Fibroblast of skin of back (primary cell): ENCODE measurements at regions not wholly inside any gene's neighbourhood (a gene's known extent, or its start where the extent isn't known, plus 50 kb on each side); places are given as distances from the start of the nearest gene placed in this dataset.
A peak's percentile ranks its signal among the peaks of the same experiment; 100 is the strongest.

Experiments
- DNase-seq: peaks from one replicate; pipeline ENCODE4 v3.0.0-alpha.2; 2013

DNA sequence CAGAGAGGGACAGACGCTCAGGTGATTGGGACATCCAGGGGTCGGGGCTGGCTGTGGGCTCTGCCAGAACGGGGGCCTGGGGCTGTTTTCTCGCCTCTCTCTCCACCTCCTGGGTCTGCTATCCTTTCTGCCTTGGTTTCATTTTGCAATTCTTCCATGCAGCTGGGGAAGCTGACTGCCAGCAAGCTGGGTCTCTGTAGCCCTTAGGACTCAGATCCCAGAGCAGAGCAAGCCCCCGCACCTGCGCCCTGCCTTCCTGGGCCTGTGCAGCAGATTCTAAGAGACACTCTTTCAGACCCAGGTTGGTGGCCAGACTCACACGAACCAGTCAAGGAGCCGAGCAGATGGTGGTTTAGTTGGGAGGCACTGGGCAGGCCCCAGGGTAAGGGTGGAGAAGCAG, 59.1 kb upstream of the GRPEL1 start:
- no peak for DNase-seq

DNA sequence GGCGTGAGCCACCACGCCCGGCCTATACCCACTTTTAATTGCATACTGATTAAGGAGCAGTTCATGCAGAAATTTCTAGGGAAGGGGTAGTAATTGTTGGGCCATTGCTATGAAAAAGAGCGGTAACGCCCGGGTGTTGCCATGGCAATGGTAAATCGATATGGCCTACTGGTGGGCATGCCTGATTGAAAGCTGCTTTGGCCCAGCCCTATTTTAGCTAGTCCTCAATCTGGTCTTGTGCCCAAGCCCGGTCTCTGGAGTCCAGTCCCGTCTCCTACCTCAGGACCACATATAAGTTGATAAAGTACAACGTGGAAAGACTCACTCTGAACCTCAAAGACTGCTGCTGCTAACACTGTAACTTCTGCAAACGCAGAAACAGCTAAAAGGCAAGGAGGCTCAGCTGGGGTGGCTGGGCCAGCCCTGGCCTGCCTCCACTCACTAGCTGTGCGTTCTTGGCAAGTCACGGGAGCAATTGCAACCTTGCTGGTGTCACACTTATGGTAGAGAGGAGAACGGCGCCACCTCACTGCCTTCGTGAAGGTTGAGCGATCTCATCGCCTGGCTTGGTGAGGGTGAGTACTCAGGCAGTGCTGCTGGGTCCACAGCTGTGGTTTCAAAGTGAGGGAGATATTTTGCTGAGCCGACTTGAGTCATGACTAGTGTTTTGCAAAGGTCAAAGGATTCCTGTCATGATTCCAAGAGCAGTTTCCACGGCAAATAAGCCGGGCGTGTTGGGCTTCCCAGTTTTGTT, 57.0 kb upstream of the GRPEL1 start:
- DNase-seq, result peak; percentile 82

DNA sequence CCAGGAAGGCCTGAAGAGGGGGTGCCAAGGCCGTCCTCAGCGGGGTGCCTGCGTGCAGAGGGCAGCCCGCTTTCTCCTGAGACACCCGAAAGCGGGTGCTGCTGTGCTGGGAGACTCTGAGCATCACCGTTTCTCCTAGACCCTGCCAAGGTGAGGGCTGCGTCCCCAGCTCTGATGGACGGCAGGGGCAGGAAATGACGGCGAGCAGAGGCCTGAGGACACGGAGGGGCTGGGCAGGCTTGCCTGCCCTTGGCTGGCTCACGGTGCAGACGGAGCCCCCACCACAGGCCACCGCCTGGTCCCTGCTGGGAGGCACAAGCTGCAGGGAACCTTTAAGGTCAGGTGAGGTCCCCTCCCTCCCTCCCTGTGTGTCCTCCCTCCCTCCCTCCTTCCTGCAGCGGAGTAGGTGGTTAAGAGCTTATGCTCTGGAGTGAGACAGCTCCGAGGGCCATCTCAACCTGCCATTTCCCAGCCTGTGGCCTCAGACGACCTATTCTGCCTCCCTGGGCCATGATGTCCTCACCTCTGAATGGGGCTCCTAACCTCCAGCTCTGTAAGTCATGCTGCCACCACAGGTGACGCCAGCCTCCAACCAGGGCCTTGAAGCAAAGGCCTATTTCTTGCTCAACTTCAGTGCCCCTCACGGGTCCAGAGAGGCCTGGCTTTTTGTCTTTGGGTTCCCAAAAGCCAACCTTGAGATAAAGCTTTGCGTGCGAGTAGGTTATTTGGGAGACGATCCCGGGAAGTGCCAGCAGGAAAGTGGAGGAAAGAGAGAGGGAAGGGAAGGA, 54.2 kb upstream of the GRPEL1 start:
- no peak for DNase-seq

DNA sequence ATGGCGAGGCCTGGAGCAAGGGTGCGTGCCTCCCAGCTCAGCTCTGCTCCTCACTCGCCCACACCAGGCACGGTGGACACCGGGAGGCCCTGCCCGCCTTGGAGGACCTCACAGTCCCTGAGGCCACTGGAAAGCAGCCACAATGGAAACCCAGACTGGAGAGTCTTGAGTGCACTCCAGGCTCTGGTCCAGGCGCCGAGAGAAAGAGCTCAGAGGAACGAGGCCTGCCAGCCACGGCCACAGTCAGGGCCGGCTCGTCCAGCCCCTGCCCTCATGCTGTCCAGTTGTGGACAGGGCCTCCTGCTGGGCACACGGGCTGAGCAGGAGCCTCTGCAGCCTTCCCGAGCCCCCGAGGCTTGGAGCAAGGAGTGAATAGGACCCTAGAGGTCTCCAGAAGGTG, 53.3 kb upstream of the GRPEL1 start:
- DNase-seq, result no peak

DNA sequence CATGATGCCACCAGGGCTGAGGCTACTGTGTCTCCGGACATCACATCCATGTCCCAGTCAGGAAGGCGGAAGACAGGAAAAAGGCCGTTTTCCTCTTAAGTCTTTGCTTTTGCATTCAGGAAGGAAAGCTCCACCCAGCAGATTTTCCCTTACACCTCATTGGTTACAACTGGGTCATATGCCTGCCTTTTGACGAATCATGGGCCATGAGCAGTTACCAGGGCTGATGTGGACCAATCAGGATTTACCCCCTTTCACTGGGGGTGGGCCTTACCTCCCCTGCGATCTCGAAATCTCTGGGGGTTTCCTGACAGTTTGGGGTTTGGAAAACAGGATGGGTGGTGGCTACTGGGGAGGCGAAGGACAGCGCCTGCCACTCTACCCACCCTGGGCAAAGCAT, 52.5 kb upstream of the GRPEL1 start:
- DNase-seq, result no peak

DNA sequence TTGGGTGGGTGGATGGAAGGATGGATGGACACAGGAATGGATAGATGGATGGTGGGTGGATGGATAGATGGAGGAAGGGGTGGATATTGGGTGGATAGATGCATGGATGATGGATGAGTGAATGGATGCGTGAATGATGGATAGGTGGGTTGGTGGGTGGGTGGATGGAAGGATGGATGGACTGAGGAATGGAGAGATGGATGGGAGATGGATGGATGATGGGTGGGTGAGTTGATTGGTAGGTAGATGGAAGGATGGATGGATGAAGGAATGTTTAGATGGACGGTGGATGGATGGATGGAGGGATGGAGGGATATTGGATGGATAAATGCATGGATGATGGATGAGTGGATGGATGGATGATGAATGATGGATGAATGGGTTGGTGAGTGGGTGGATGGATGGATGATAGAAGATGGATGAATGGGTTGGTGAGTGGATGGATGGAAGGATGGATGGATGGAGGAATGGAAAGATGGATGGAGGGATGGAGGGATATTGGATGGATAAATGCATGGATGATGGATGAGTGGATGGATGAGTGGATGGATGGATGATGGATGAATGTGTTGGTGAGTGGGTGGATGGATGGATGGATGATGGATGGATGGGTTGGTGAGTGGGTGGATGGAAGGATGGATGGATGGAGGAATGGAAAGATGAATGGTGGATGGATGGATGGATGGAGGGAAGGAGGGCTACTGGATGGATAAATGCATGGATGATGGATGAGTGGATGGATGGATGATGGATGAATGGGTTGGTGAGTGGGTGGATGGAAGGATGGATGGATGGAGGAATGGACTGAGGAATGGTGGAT, 50.4 kb upstream of the GRPEL1 start:
- DNase-seq, result no peak
